DND-41 (cell line): ENCODE measurements at regions not wholly inside any gene's neighbourhood (a gene's known extent, or its start where the extent isn't known, plus 50 kb on each side); places are given as distances from the start of the nearest gene placed in this dataset.

Experiments used
- CTCF ChIP-seq: IDR thresholded peaks from 2 replicates; pipeline ENCODE4 v1.5.1; 2012; ENCODE audit warnings: borderline replicate concordance, low read length, moderate library complexity, mild to moderate bottlenecking; ENCODE audit not compliant: poor library complexity, severe bottlenecking; ENCODE audit errors: extremely low read depth
- EZH2 ChIP-seq: IDR thresholded peaks from 3 replicates; pipeline ENCODE4 v1.6.1; 2012; ENCODE audit warnings: borderline replicate concordance, low read depth, mild to moderate bottlenecking, moderate library complexity, low read length, inconsistent platforms; ENCODE audit not compliant: severe bottlenecking

DNA sequence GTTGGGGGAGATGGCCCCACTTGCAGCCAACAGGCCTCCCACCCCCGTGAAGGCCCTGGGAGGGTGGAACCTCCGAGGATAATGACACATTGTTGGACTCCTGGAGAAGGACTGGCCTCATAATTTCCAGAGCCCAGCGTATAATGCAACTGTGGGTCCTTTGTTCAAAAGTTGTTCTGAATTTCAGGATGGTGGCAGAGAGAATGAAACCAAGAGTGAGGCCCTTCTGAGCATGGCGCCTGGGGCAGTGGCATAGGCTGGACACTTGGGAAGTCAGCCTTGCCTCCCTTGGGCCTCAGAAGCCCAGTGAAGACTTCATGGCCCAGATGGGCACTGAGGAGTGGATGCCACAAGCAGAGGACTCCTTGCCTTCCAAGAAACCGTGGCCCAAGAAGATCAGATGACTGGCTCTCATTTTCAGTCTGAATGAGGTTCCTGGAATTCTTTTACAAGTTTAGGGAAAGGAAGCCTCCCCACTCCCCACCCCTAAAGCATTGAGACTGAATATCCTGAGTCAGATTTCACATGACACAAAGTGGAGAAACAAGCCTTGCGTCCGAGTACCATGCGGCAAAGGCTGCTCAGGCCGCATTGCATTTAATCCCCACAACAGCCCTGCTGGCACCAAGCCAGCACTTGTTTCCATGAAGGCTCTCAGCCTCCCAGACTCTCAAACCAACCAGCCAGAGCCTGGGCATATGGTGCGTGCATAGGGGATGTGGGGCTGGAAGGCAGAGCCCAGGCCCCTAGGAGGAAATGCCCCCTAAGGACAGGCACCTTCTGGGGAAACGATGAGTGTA is 96.7 kb upstream of the SMIM23 start:
- TF ChIP-seq CTCF (no peak), EZH2 (no peak)
